ENCODE measurements at regions not wholly inside any gene's neighbourhood (a gene's known extent, or its start where the extent isn't known, plus 50 kb on each side); places are given as distances from the start of the nearest gene placed in this dataset.

- H3K36me3 ChIP-seq, result no peaks in the 10 kb centered on the region
- no peaks in the 10 kb centered on the region for H3K27me3 ChIP-seq
- no peak overlapping the region for H3K4me3 ChIP-seq
- peaks cover 0 to 9% (median 0%) of the 10 kb centered on the region in 12 donors for H3K4me1 ChIP-seq
- intact Hi-C loops (cut with DNase I), result no loop called here
- H3K27ac ChIP-seq, result no peak overlapping the region
- whole genome bisulfite sequencing, 4 donors, result 95 to 99% (median 97%) methylated on average over 7 to 8 of the region's 8 CpGs
- DNase-seq, result no peak
- TF ChIP-seq CTCF (IDR thresholded peaks at IDR 0.05), result no peak
- TF ChIP-seq POLR2A (IDR thresholded peaks at IDR 0.05), result no peak
- no peaks in the 10 kb centered on the region for H3K9me3 ChIP-seq
- no peak for ATAC-seq
Measured at GRCh38 chr2:237030382-237030781, 55.3 kb upstream of the COPS8 start.

- intact Hi-C loops (cut with DNase I), result no loop called here
Measured at GRCh38 chr2:237033536-237034060, 52.1 kb upstream of the COPS8 start.

GRCh38 chr2:237035781-237036475 is 49.8 kb upstream of the COPS8 start:
- H3K36me3 ChIP-seq, result no peaks in the 10 kb centered on the region
- intact Hi-C loops (cut with DNase I), result no loop called here

More at GRCh38 chr2:237033536-237034060, 52.1 kb upstream of the COPS8 start:
- no peaks in the 10 kb centered on the region for H3K9me3 ChIP-seq
- H3K4me1 ChIP-seq, result no peaks in the 10 kb centered on the region
- no peaks in the 10 kb centered on the region for H3K27me3 ChIP-seq
- no peak overlapping the region for H3K27ac ChIP-seq
- DNase-seq (no peak), ATAC-seq (no peak)
- TF ChIP-seq POLR2A (IDR thresholded peaks at IDR 0.05) (no peak), CTCF (IDR thresholded peaks at IDR 0.05) (no peak)
- 89 to 94% (median 90%) methylated on average over 3 of the region's 3 CpGs for WGBS, 4 donors
- no peaks in the 10 kb centered on the region for H3K36me3 ChIP-seq
- no peak overlapping the region for H3K4me3 ChIP-seq

More at GRCh38 chr2:237035781-237036475, 49.8 kb upstream of the COPS8 start:
- TF ChIP-seq CTCF (IDR thresholded peaks at IDR 0.05) (no peak), POLR2A (IDR thresholded peaks at IDR 0.05) (no peak)
- WGBS, 4 donors, result 82 to 88% (median 84%) methylated on average over 10 of the region's 10 CpGs
- Histone ChIP-seq H3K9me3 (no peaks in the 10 kb centered on the region), H3K27ac (no peak overlapping the region), H3K4me1 (peaks cover 0 to 3% (median 0%) of the 10 kb centered on the region in 12 donors), H3K27me3 (no peaks in the 10 kb centered on the region), H3K4me3 (no peak overlapping the region)
- DNase-seq (no peak), ATAC-seq (no peak)
